SIG-M5 treated with dmso at 0.1 percent for 504 hours (cell line): ENCODE measurements at regions not wholly inside any gene's neighbourhood (a gene's known extent, or its start where the extent isn't known, plus 50 kb on each side); places are given as distances from the start of the nearest gene placed in this dataset.
A peak's percentile ranks its signal among the peaks of the same experiment; 100 is the strongest.

ENCODE experiments used
- DNase-seq: peaks from one replicate; lab custom pipeline; 2025; ENCODE audit not compliant: unreplicated experiment; lab: John Stamatoyannopoulos, UW

GRCh38 chr5:7955476-7955875 lies 86.5 kb downstream of the MTRR start:
- DNase-seq = no peak

DNA sequence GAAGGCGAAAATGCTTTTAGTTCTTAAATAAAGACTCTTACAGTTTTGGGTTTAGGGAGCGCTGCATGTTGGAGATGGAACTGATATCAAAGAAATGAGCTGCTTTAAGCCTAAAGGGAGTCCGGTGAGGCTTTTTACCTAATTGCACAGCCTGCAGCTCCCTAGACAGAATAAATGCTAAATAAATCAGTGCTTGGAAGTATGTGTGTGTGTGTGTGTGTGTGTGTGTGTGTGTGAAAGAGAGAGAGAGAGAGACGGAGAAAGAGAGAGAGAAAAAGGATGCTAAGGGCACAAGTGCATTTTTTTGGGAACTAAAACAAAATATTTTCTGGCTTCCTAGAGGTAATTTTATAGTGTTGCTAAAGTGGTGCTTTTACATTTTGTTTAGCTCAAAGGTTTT lies 88.4 kb downstream of the MTRR start:
- no peak for DNase-seq

DNA sequence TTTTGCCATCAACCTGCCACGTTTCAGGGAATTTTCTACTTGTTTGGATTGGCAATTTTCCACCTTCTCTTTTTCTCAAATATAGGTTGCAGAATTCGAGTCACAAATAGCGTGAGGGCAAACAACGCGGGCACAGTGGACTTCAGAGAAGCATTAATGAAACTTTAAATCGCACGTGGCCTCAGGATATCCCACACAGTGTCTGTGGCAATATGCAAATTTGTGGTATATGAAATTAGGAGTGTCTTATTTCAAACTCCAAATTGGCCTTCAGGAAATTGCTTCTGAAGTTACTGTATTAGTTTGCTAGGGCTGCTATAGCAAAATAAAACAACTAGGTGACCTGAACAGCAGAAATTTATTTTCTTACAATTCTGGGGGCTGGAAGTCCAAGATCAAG lies 91.2 kb downstream of the MTRR start:
- no peak for DNase-seq

DNA sequence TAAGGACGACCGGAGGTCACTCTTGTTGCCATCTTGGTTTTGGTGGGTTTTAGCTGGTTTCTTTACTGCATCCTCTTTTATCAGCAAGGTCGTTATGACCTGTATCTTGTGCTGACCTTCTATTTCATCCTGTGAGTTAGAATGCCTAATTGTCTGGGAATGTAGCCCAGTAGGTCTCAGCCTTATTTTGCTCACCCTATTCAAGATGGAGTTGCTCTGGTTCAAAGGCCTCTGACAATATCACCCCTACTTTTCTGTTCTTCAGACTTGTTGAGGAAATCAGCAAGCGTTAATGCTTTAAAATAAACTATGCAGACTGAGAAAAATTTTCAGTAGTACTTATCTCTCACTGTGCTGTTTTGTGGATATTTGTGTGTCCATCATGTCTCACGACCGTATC lies 92.6 kb downstream of the MTRR start:
- DNase-seq = no peak

DNA sequence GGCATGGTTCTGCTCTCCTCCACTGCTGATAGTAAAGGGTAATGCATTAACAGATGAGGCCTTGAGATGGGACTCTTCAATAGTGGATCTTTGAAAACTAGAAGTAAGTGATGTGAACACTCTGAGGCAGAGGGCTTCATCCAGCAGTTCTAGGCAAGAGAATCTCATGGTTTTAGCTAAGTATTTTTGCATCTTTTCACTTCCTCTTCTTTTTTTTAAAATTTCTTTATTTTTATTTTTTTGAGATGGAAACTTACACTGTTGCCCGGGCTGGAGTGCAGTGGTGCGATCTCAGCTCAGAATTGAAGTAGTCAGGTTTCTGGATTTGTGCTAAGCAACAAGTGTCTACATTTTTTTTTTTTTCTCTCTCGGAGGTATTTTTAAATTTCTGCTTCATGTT lies 101.9 kb downstream of the MTRR start:
- DNase-seq = no peak

GRCh38 chr5:7976411-7977190 lies 107.7 kb downstream of the MTRR start:
- DNase-seq = no peak

DNA sequence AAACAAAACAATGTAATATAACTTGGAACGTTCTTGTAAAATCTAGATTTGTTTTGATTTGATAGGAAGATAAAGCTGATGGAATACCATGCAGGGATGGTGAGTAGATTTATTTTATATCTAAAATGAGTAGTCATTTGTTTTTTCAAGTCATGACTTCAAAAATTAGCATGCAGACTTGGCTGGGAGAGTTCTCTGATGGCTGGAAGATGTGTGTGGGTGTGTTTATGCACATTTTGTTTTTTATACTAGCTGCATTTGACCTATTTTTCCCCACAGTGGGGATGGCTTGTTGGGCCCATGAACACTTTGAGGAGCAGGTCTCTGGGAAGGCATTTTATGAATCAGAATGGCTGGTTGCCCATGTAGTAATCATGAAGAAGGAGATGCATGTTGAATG lies 109.2 kb downstream of the MTRR start:
- no peak for DNase-seq

- DNase-seq = no peak
These were observed 110.0 kb downstream of the MTRR start for GRCh38 chr5:7978991-7979390.

DNA sequence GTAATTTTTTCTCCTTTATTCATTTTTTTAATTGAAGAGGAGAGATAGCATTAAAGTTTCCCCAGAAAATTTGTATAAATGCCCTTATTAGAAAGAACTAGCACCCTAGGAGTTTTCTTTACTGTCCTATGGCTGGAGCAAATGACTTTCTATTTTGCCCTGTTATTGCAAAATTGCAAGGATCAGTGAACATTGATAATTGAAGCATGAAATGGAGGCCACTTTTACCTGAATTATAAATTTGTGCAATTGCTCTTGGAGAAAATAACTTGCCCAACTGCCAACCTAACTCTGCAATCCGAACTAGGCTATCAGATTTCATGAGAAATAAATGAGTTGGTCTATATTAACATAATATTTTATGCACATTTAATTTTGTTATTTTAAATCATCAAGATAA lies 111.9 kb downstream of the MTRR start:
- DNase-seq = no peak

GRCh38 chr5:7983433-7983832 lies 114.5 kb downstream of the MTRR start:
- no peak for DNase-seq

- DNase-seq = no peak
These were observed 122.3 kb downstream of the MTRR start for GRCh38 chr5:7991125-7991821.

GRCh38 chr5:7995688-7996294 lies 126.8 kb downstream of the MTRR start:
- DNase-seq = no peak

- no peak for DNase-seq
These were observed 136.5 kb downstream of the MTRR start for GRCh38 chr5:8005416-8005815.

- DNase-seq = no peak
These were observed 143.4 kb downstream of the MTRR start for GRCh38 chr5:8012131-8012977.

GRCh38 chr5:8013948-8014710 lies 145.2 kb downstream of the MTRR start:
- DNase-seq = no peak

GRCh38 chr5:8019719-8020218 lies 150.8 kb downstream of the MTRR start:
- peak; percentile 66 for DNase-seq

DNA sequence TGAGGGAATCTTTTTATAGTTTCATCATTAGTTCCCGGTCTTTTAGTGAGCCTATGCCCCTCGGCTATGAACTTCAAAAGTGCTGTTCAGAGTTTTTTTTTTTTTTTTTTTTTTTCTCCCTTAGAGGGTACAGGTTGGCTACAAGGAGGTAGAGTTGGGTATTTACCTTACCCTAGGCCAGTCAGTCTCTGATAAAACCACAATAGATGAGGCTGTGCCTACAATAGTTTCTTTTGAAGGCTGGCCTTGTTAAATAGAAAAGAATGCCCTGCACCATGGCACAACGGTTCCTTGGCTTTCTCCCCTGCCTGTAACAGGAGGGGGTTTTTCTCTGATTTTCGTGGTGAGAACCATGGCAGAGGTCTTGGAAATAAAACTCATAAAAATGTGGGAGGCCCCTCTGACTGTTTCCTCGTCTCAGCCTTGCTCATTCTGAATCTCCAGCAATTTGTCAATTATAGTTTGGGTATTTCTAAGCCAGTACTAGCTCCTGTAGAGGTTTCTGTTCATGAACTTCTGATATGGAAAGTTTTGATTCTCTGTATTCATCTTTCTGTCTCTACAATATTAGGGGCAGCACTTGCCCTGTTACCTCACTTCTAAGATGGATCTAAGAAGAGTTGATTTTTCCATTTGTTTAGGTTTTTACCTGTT lies 152.0 kb downstream of the MTRR start:
- DNase-seq = no peak

- DNase-seq = no peak
These were observed 159.3 kb downstream of the MTRR start for GRCh38 chr5:8028243-8028642.

GRCh38 chr5:8033261-8033660 lies 164.3 kb downstream of the MTRR start:
- DNase-seq = no peak

DNA sequence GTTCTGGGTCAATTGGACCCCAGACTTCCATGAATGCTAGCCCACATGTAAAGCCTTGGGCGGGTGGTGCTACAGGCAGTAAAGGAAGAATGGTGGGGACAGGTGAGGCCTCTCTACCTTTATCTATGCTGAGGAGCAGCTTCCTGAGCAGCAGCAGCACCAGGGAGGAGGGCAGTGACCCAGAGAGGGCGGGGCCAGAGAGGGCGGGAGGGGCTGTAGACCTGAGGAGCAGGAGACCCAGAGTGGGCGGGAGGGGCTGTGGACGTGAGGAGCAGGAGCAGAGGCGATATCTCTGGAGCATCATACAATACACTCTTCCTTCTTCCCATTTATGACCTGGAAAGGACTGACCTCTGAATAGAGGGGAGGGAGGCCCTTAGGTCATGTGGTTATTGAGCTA lies 165.9 kb downstream of the MTRR start:
- no peak for DNase-seq
